Lower lobe of right lung (tissue), 2 donors: ENCODE measurements at regions not wholly inside any gene's neighbourhood (a gene's known extent, or its start where the extent isn't known, plus 50 kb on each side); places are given as distances from the start of the nearest gene placed in this dataset.
"Not testable (repeated sequence)": the region's sequence is repeated elsewhere in the genome, so short reads cannot be mapped to it uniquely, and the experiment has no call there.

Experiments used
- ATAC-seq, 2 donors: fragments of 200-7000 bp; cut with Tn5 transposase; one replicate each; pipeline ENCODE4 v1.9.1; 2020 to 2022; ENCODE audit warnings: mild to moderate bottlenecking in 2 of 2, moderate library complexity in 2 of 2
- DNase-seq: peaks from one replicate; pipeline ENCODE4 v3.0.0-alpha.2; 2020
- H3K27ac ChIP-seq: fragments of 200-600 bp; one replicate; pipeline ENCODE4 v1.8.0; 2022
- H3K27me3 ChIP-seq: fragments of 200-600 bp; one replicate; pipeline ENCODE4 v1.8.0; 2022; ENCODE audit warnings: low read depth
- H3K36me3 ChIP-seq: fragments of 200-600 bp; one replicate; pipeline ENCODE4 v1.8.0; 2022; ENCODE audit warnings: mild to moderate bottlenecking
- H3K4me1 ChIP-seq: fragments of 200-600 bp; one replicate; pipeline ENCODE4 v1.8.0; 2022
- H3K4me3 ChIP-seq: fragments of 200-600 bp; one replicate; pipeline ENCODE4 v1.8.0; 2022; ENCODE audit warnings: mild to moderate bottlenecking
- H3K9me3 ChIP-seq: fragments of 200-600 bp; one replicate; pipeline ENCODE4 v1.8.0; 2022
- intact Hi-C: fragments of 100-400 bp; cut with DNase I; formaldehyde crosslinking; loops from one replicate; pipeline ENCODE4 v1.11.0; 2022
- donor health status: DM: no; HTN: yes; CAD: no; lungs with severe emphysema.

DNA sequence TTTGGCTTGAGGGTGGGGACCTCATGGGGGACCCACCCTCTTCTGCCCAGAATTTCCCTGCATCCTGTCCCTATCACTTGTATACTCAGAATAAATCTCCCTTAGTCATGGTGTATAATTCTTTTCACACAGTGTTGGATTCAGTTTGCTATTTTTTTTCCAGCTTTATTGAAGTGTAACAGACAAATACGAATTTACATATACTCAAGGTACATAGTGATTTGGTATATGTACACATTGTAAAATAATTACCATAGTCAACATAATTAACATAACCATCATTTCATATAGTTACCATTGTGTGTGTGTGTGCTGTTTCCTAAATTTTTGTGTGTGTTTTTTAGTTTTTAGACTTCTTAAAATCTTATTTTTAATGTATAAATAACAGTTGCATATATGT is 269.9 kb downstream of the CNTNAP3 start:
- H3K27me3 ChIP-seq, DNase-seq, H3K4me1 ChIP-seq, intact Hi-C loops, H3K4me3 ChIP-seq, H3K36me3 ChIP-seq, ATAC-seq, H3K27ac ChIP-seq, H3K9me3 ChIP-seq: not testable (repeated sequence)

DNA sequence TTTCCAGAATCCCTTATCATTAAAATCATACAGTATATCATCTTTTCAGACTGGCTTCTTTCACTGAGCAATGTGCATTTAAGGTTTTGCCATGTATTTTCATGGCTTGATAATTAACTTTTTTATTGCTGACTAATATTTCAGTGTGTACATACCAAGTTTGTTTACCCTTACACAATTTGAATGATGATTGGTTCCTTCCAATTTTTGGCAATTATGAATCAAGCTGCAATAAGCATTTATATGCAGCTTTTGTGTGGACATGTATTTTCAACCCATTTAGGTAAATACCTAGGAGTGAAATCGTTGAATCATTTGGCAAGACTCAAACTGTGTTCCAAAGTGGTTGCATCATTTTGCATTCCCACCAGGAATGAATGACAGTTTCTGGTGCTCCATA is 272.8 kb downstream of the CNTNAP3 start:
- DNase-seq, H3K4me3 ChIP-seq, ATAC-seq: not testable (repeated sequence)

DNA sequence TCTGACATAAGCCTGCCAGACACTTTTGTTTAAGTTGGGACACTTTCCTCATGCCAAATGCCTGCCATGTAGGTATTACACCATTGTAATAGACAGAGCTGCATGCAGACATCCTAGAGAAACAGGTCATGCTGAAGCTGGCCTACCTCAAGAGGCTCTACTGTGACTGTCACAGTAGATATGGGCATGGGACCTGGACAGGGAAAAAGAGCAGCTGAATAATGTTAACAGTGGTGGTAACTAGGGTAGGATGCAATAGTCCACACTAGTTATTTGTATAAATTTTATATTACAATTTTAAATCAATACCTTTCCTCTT is 273.2 kb downstream of the CNTNAP3 start:
- ATAC-seq: peak; percentile 49 to 50
- H3K9me3 ChIP-seq, intact Hi-C loops: not testable (repeated sequence)

More for the DNA sequence above, 272.8 kb downstream of the CNTNAP3 start:
- H3K4me1 ChIP-seq, H3K36me3 ChIP-seq, H3K27me3 ChIP-seq, H3K27ac ChIP-seq, H3K9me3 ChIP-seq, intact Hi-C loops: not testable (repeated sequence)

DNA sequence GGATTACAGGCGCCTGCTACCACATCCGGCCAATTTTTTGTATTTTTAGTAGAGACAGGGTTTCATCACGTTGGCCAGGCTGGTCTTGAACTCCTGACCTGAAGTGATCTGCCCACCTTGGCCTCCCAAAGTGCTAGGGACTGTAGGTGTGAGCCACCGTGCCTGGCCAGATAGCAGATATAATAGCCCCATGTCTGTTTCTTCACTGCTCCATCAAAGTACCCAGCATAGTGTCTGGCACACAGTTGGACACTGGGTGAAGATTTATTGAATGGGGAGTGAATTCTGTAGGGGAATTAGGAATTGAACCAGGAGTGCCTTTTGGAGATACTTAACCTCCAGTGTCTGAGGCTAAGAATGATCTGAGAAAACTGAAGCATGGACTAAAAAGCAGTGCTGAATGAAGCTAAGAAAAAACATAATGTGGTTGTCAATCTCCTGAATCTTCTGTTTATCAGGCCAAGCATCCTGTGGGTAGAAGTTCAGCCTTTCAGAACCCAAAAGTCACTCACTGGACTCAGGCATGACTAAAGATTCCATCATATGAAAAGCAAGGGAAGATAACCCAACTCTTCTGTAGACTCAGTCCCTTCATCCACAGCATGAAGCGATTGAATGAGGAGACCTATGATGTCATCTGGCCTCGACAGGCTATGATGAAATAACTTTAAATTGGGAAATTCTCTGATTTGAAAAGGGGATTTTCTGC is 273.7 kb downstream of the CNTNAP3 start:
- H3K27ac ChIP-seq, intact Hi-C loops, DNase-seq, H3K9me3 ChIP-seq, H3K27me3 ChIP-seq, H3K4me1 ChIP-seq, H3K4me3 ChIP-seq, H3K36me3 ChIP-seq: not testable (repeated sequence)
- ATAC-seq: peak; percentile 44 to 45

More for the DNA sequence above, 273.2 kb downstream of the CNTNAP3 start:
- not testable (repeated sequence) for H3K27ac ChIP-seq, H3K27me3 ChIP-seq, H3K36me3 ChIP-seq, H3K4me1 ChIP-seq, DNase-seq, H3K4me3 ChIP-seq

DNA sequence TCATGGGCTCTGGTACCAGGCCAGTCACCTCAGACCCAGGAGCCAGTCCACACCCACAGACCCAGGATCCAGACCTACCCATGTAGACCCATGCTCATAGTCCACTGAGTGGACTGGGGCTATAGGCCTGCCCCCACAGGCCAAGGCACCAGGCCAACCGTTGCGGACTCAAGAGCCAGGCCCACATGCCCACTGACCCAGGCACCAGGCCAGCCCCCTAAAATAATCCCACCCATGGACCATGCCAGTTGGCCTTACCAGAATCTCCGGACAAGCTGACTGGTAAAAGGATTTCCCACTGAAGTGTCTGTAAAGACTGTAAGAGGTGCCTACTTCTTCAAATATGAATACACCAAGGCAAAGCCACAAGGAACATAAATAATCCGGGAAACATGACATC is 278.2 kb downstream of the CNTNAP3 start:
- H3K4me3 ChIP-seq, H3K4me1 ChIP-seq, DNase-seq, H3K27me3 ChIP-seq, H3K27ac ChIP-seq, H3K9me3 ChIP-seq, intact Hi-C loops, H3K36me3 ChIP-seq: not testable (repeated sequence)
- peak in 1 of 2 donors; percentile 57 for ATAC-seq

DNA sequence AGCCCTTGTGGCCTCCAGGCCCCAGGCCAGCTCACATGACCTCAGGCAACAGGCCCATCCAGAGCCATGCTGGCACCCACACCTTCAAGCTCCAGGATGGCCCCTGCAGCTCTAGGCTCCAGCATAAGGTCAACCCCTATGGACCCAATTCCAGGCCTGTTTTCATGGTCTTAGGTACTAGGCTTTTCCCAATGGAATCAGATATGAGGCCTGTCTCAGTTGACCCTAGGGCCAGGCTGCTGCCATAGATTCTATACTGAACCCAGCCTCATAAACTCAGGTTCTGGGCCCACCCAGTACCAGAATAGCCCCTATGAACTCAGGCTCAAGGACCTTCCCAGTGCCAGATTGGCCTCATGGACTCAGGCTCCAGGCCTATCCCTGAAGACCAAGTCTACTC is 278.6 kb downstream of the CNTNAP3 start:
- peak; percentile 11 to 39 for ATAC-seq

DNA sequence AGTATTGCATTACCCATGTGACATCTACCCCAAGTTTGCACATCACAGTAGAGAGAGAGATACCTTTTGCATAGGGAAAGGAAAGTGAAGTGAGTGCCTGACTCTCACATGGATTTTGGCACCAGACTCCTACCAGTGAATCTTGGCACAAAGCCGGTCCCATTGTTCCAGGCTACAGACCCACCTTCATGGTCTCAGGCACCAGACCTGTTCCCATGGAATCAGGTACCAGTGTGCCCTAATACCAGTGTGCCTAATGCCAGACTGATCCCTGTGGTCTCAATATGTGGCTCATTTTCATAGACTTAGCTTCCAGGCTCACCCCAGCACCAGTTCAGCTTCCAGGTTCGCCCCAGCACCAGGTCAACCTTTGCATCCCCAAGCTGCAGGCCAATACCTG is 279.1 kb downstream of the CNTNAP3 start:
- H3K4me1 ChIP-seq, intact Hi-C loops, DNase-seq, H3K27ac ChIP-seq, H3K36me3 ChIP-seq, H3K4me3 ChIP-seq, H3K27me3 ChIP-seq, H3K9me3 ChIP-seq: not testable (repeated sequence)
- ATAC-seq: peak; percentile 26 to 38

More for the DNA sequence above, 278.6 kb downstream of the CNTNAP3 start:
- H3K4me3 ChIP-seq, H3K27ac ChIP-seq, H3K4me1 ChIP-seq, H3K36me3 ChIP-seq, intact Hi-C loops, H3K9me3 ChIP-seq, H3K27me3 ChIP-seq, DNase-seq: not testable (repeated sequence)

DNA sequence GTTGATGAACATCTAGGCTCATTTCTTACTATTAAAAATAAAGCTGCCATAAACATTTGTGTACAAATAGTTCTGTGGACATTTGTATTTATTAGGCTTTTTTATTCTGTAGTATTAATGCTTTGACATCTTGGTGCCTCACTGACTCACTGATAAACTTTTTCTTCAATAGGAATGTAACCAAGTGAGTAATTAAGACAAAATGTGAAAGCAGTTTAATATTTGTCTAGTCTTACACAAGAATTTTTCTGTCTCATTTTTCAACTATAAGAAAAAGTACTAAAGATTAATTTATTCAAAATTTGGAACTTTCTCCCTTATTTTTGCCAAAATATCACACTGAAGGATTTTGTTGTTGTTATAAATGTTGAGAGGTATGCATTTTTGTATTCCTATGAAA is 282.2 kb downstream of the CNTNAP3 start:
- ATAC-seq, H3K36me3 ChIP-seq, H3K9me3 ChIP-seq, H3K4me3 ChIP-seq, intact Hi-C loops, H3K27me3 ChIP-seq, DNase-seq, H3K27ac ChIP-seq, H3K4me1 ChIP-seq: not testable (repeated sequence)

DNA sequence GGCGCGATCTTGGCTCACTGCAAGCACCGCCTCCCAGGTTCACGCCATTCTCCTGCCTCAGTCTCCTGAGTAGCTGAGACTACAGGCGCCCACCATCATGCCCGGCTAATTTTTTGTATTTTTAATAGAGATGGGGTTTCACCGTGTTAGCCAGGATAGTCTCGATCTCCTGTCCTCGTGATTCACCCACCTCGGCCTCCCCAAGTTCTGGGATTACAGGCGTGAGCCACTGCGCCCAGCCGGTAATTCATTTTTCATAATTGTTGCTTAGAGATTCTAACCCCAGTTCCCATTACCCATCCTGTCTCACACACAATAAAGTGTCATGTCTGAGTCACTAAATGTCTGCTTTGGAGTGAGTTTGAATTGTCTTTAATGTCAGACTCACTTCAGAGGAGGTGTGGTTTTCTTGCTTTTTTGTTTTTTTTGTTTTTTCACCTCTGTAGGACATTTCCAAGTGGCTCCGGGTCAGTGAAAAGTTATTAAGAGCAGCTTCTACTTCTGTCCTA is 281.2 kb upstream of the FAM240B start:
- H3K27me3 ChIP-seq, H3K9me3 ChIP-seq, H3K36me3 ChIP-seq, H3K27ac ChIP-seq, H3K4me1 ChIP-seq, intact Hi-C loops, ATAC-seq, DNase-seq, H3K4me3 ChIP-seq: not testable (repeated sequence)

DNA sequence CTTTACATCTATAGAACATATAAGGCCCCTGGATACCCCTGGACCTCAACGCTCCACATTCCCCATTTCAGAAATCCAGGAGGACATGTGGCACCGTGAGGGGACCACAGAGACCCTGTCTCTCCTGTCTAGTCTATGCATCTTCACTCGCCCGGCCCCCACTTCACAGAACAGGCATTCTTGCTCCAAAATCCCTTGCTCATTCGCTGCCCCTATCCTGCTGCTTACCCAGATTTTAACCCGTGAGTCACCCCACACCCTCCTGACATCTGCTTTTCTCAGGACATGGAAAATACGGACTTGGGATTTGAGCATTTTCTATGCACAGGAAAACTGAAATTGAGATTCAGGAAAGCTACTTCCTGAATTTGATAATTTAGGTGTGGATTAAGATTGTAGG is 279.3 kb upstream of the FAM240B start:
- H3K27ac ChIP-seq, H3K27me3 ChIP-seq, H3K36me3 ChIP-seq, DNase-seq, intact Hi-C loops, H3K4me1 ChIP-seq, H3K9me3 ChIP-seq, H3K4me3 ChIP-seq: not testable (repeated sequence)
- peak; percentile 31 to 36 for ATAC-seq

DNA sequence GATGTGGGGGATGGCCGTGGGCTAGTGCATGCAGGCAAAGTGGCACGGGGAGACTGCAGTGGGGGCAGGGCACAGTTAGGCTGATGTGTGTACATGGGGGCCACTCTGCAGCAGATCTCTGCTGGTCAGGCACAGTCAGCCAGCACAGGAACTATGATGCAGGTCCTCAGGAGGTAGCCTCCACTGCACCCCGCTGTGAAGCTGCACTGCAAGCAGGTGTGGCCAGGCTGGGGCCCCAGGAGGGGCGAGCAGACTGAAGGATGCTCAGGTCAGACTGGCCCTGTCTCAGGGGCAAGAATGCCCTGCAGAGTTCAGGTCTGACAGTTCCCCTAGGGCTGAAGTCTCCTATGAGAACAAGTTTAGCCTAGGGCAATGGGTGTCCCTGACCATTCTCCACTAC is 273.8 kb upstream of the FAM240B start:
- intact Hi-C loops, H3K27me3 ChIP-seq, H3K9me3 ChIP-seq, H3K27ac ChIP-seq, H3K4me3 ChIP-seq, H3K4me1 ChIP-seq, H3K36me3 ChIP-seq, DNase-seq: not testable (repeated sequence)
- peak; percentile 42 to 52 for ATAC-seq

DNA sequence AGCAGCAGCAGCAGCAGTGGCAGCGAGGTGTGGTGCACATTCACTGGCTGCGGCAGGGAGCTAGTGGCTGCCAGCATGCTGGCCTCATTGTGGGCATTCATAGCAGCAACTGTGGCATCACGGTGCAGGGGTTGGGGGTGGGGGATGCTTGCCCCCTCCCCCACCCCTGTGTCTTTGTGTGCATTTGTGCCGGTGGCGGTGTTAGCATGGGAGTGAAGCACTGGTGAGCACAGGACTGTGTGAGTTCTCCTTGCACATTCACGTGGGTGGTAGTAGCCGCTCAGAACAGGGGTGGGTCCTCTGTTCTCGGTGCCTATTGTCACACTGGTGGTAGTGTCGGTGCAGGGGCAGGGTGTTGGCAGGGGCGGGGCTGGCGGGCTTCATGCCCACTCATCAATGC is 273.2 kb upstream of the FAM240B start:
- H3K4me3 ChIP-seq, H3K36me3 ChIP-seq, H3K4me1 ChIP-seq, H3K27ac ChIP-seq, DNase-seq, H3K9me3 ChIP-seq, H3K27me3 ChIP-seq, intact Hi-C loops: not testable (repeated sequence)
- peak; percentile 34 to 65 for ATAC-seq

DNA sequence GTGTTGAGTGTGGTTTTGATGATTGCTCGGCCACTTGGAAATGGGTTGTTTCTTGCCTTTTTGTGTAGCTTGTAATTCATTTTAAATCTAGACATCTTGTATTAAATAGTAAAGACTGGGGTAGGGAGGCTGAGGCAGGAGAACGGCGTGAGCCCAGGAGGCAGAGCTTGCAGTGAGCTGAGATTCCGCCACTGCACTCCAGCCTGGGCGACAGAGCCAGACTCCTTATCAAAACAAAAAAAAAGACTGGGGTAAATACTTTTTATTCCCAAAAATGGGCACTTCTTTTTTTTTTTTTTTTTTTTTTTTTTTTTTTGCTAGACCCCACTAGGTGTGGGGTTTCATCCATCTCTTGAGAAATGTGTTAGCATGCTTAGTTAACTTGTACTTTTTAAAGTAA is 258.8 kb upstream of the FAM240B start:
- DNase-seq, intact Hi-C loops, H3K9me3 ChIP-seq, H3K4me3 ChIP-seq, H3K27ac ChIP-seq, ATAC-seq, H3K4me1 ChIP-seq, H3K36me3 ChIP-seq, H3K27me3 ChIP-seq: not testable (repeated sequence)

DNA sequence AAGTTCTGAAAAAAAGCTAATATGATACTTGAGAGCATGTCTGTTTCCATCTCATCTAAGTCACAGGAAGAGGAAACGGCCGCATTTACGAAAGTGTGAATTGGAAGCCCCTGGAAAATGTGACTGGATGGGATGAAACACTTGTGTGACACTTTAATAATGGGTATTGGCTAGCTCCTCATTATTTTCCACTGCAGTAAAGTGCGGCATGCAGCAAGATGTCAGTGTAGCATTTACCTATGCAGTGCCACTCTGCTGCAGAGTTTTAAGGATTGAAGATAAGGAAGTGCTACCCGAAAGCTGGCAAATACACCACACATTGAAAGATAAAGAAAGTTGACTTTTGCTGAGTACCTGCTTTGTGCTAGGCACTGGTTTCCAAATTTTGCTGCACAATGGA is 249.5 kb upstream of the FAM240B start:
- H3K4me3 ChIP-seq, DNase-seq, H3K36me3 ChIP-seq, H3K27ac ChIP-seq, H3K27me3 ChIP-seq, H3K9me3 ChIP-seq, ATAC-seq, intact Hi-C loops, H3K4me1 ChIP-seq: not testable (repeated sequence)
